Testis (tissue), 2 donors: ENCODE measurements at regions not wholly inside any gene's neighbourhood (a gene's known extent, or its start where the extent isn't known, plus 50 kb on each side); places are given as distances from the start of the nearest gene placed in this dataset.

Experiments
- DNase-seq: peaks from one replicate; pipeline ENCODE4 v3.0.0-alpha.2; 2019
- H3K27ac ChIP-seq, 2 donors: fragments of 200-600 bp; sonication (generic); one replicate each; pipeline ENCODE4 v1.5.1; 2019
- H3K27me3 ChIP-seq: fragments of 200-600 bp; sonication (generic); one replicate; pipeline ENCODE4 v1.5.1; 2019
- H3K36me3 ChIP-seq: fragments of 200-600 bp; sonication (generic); one replicate; pipeline ENCODE4 v1.5.1; 2017; ENCODE audit warnings: low read depth; ENCODE audit errors: missing control alignments
- H3K4me1 ChIP-seq: fragments of 200-600 bp; sonication (generic); one replicate; pipeline ENCODE4 v1.5.1; 2019
- H3K4me3 ChIP-seq, 2 donors: fragments of 200-600 bp; sonication (generic); one replicate each; pipeline ENCODE4 v1.5.1; 2017 to 2019
- H3K9me3 ChIP-seq: fragments of 200-600 bp; sonication (generic); one replicate; pipeline ENCODE4 v1.5.1; 2017
- POLR2A ChIP-seq: fragments of 450-650 bp; IDR thresholded peaks from one replicate; pipeline ENCODE4 v1.6.1; 2017; ENCODE audit warnings: antibody characterized with exemption, mild to moderate bottlenecking, moderate library complexity
- WGBS, 2 donors: methylation state at CpG; one replicate each; pipeline ENCODE4 v1.1.5; 2018; 5-methylcytosine and 5-hydroxymethylcytosine counted together
- intact Hi-C: fragments of 100-400 bp; cut with DNase I; formaldehyde crosslinking; loops from one replicate; pipeline ENCODE4 v1.15.1; 2023; ENCODE audit warnings: low total_unique reads
- TF ChIP-seq, protein P1 (sequence below), 3 experiments: fragments of 450-650 bp in 2 of 3; fragments of 200-600 bp in 1 of 3; sonication (generic) in 1 of 3; IDR thresholded peaks; one replicate each; pipeline ENCODE4 v1.5.1; 2016 to 2019; ENCODE audit warnings: antibody characterized with exemption in 3 of 3, mild to moderate bottlenecking in 2 of 3, moderate library complexity in 1 of 3

DNA sequence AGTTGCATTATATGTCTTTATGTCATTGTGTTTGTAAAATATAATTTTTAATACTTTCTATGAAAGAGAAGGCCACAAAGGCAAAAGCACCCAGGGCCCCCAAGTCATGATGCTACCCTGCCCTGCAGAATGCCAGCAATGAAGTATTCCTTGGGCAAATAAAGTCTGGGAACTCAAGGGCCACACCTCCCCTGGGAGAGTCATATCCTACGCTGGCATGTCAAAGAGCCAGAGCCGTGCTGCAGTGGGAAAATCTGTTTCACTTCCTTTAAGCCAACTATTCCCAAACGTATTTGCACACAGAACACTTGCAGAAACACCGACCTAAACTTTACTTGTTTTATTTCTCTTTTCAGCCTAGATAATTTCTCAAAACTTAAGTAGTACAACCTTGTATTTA lies 98.4 kb upstream of the KAZN start:
- no peak for TF ChIP-seq POLR2A
- TF ChIP-seq, protein P1, sequence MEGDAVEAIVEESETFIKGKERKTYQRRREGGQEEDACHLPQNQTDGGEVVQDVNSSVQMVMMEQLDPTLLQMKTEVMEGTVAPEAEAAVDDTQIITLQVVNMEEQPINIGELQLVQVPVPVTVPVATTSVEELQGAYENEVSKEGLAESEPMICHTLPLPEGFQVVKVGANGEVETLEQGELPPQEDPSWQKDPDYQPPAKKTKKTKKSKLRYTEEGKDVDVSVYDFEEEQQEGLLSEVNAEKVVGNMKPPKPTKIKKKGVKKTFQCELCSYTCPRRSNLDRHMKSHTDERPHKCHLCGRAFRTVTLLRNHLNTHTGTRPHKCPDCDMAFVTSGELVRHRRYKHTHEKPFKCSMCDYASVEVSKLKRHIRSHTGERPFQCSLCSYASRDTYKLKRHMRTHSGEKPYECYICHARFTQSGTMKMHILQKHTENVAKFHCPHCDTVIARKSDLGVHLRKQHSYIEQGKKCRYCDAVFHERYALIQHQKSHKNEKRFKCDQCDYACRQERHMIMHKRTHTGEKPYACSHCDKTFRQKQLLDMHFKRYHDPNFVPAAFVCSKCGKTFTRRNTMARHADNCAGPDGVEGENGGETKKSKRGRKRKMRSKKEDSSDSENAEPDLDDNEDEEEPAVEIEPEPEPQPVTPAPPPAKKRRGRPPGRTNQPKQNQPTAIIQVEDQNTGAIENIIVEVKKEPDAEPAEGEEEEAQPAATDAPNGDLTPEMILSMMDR (IDR thresholded peaks at IDR 0.05) = no peak
- 77% methylated on average over 4 of the region's 4 CpGs for WGBS, 2 donors
- no peak overlapping the region for H3K27ac ChIP-seq
- intact Hi-C loops = no loop called here
- no peaks in the 10 kb centered on the region for H3K9me3 ChIP-seq
- H3K4me3 ChIP-seq = no peak overlapping the region
- no peak for DNase-seq
- H3K27me3 ChIP-seq = no peaks in the 10 kb centered on the region
- no peaks in the 10 kb centered on the region for H3K4me1 ChIP-seq
- H3K36me3 ChIP-seq = no peaks in the 10 kb centered on the region

DNA sequence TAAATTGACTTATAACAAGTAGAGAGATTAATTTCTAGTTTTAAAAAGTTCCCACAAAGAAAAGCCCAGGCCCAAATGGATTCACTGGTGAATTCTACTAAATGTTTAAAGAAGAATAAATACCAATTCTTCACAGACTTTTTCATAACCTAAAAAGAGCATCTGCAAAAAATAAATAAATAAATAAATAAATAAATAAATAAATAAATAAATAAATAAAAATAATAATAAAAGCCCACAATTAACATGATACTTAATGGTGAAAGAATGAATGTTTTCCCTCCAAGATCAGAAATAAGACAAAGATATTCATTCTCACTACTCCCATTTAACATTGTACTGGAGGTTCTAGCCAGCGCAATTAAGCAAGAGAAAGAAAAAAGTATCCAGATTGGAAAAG lies 97.6 kb upstream of the KAZN start:
- DNase-seq = no peak
- no peaks in the 10 kb centered on the region for H3K36me3 ChIP-seq
- TF ChIP-seq, protein P1 (IDR thresholded peaks at IDR 0.05) = no peak
- 96 to 100% methylated on average over 1 of the region's 1 CpG for WGBS, 2 donors
- H3K27ac ChIP-seq = no peak overlapping the region
- H3K4me3 ChIP-seq = no peak overlapping the region
- H3K27me3 ChIP-seq = no peaks in the 10 kb centered on the region
- H3K9me3 ChIP-seq = no peaks in the 10 kb centered on the region
- no peaks in the 10 kb centered on the region for H3K4me1 ChIP-seq
- intact Hi-C loops = no loop called here

DNA sequence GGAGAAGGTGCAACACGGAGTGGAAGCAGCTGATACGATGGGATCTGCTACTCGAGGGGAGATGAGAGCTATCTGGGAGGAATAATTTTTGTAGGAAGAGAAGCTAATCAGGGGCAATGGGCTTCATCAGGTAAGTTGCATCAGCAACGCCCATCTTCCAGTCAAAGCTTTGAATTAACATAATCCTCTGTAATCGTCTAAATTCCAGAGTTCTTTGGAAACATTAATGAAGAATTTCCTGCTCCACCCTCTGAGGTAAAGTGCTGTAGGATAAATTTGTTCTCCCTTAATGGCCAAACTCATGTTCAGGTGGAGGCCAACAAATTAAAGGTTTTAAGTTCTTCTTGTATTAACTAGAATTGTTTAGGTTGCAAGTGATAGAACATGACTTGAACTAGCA lies 94.0 kb upstream of the KAZN start:
- no peak overlapping the region for H3K4me3 ChIP-seq
- no peaks in the 10 kb centered on the region for H3K4me1 ChIP-seq
- H3K27me3 ChIP-seq = no peaks in the 10 kb centered on the region
- DNase-seq = no peak
- intact Hi-C loops = no loop called here
- H3K27ac ChIP-seq = no peak overlapping the region
- TF ChIP-seq, protein P1 (IDR thresholded peaks at IDR 0.05) = no peak
- no peak for TF ChIP-seq POLR2A
- WGBS, 2 donors = 75 to 78% methylated on average over 5 of the region's 5 CpGs
- H3K36me3 ChIP-seq = no peaks in the 10 kb centered on the region
- no peaks in the 10 kb centered on the region for H3K9me3 ChIP-seq

DNA sequence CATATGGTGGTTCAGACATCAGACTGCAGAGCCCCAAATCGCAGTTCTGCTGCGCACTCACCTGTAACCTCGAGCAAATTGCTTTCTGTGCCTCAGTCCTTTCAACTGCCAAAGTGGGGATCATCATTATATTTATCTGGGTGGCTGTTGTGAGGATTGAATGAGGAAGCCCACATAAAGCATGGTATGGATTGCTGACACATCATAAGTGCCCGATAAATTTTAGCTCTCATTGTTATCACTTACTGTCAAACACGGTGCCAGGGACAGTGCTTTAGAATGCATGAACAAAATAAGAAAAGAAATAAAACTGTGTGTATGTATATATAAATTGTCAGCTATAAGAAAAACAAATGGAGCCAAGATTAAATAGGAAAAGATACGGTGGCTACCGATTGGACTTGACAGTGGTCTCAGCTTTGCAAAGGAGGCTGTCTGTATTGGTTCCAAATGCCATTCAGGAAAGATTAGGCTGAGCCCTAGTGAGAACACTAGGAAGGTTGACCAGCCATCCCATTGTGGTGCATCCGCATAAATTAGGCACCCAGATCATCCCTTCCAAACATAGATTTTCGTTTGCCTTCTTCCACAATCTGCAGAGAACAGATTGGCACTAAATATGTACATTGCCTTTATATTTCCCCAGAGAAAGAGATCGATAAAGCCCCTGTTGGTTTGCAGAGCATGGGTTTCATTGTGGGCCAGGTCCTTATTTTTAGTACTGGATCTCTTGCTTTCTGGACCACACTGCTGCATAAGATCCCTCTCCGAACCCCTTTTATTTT lies 91.8 kb upstream of the KAZN start:
- no peak for TF ChIP-seq POLR2A
- TF ChIP-seq, protein P1 (IDR thresholded peaks at IDR 0.05) = no peak
- H3K36me3 ChIP-seq = no peaks in the 10 kb centered on the region
- H3K27me3 ChIP-seq = no peaks in the 10 kb centered on the region
- DNase-seq = no peak
- intact Hi-C loops = no loop called here
- H3K4me3 ChIP-seq = no peak overlapping the region
- 89 to 93% methylated on average over 11 of the region's 11 CpGs for WGBS, 2 donors
- no peaks in the 10 kb centered on the region for H3K4me1 ChIP-seq
- no peak overlapping the region for H3K27ac ChIP-seq
- H3K9me3 ChIP-seq = no peaks in the 10 kb centered on the region

DNA sequence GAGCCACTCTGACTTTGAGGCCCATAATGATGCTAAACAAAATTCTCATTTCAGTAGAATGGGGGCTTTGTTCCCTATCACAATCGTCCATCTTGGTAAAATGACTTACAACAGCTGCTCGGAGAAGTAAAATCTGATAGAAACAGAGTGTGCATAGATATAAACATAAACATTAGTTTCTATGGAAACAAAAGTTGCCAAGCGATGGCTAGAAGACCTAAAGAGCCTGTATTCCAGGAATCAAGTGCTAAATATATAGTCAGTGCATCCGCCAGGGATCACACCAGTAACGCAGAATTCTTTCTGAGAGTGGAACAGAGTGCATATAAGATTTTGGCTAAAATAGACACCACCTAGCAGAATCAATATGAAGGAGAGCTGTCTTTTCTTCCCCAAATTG lies 91.2 kb upstream of the KAZN start:
- 79 to 84% methylated on average over 5 of the region's 5 CpGs for WGBS, 2 donors
- TF ChIP-seq POLR2A = no peak
- TF ChIP-seq, protein P1 (IDR thresholded peaks at IDR 0.05) = no peak
- intact Hi-C loops = no loop called here
- Histone ChIP-seq H3K9me3 (no peaks in the 10 kb centered on the region), H3K36me3 (no peaks in the 10 kb centered on the region), H3K27me3 (no peaks in the 10 kb centered on the region), H3K4me3 (no peak overlapping the region), H3K27ac (no peak overlapping the region), H3K4me1 (no peaks in the 10 kb centered on the region)
- DNase-seq = no peak
